ENCODE measurements at regions not wholly inside any gene's neighbourhood (a gene's known extent, or its start where the extent isn't known, plus 50 kb on each side); places are given as distances from the start of the nearest gene placed in this dataset.

GRCh38 chr2:177335917-177336450 is 56.6 kb upstream of the AGPS start:
- SMC1A ChIA-PET (ENCODE audit: uncharacterized antibody, unreplicated experiment): interaction anchor here (0.9 to 7.8 kb wide), 19 partner anchors 8 to 414 kb away, joined by 3 to 208 read pairs (median 5); partner anchors contain the start of gene AGPS
- Histone ChIP-seq H3K27ac (ENCODE audit: control insufficient read depth, insufficient read depth) (no peak overlapping the region), H3K9me3 (replicated peaks; ENCODE audit: control insufficient read depth, insufficient read depth, low read length) (no peaks in the 10 kb centered on the region), H3K27me3 (replicated peaks in 1 of 2; ENCODE audit: control insufficient read depth in 2 of 2, insufficient read depth in 2 of 2, low read length in 1 of 2) (no peaks in the 10 kb centered on the region), H3K4me1 (ENCODE audit: control insufficient read depth, insufficient read depth, low read length) (no peaks in the 10 kb centered on the region), H3K36me3 (ENCODE audit: control insufficient read depth in 2 of 2, insufficient read depth in 2 of 2, low read length in 1 of 2) (no peaks in the 10 kb centered on the region), H3K9ac (ENCODE audit: control insufficient read depth, insufficient read depth, low read length) (no peak overlapping the region), H3K79me2 (ENCODE audit: control insufficient read depth, insufficient read depth, low read length) (no peaks in the 10 kb centered on the region), H2AFZ (ENCODE audit: control insufficient read depth, low read depth, low read length) (no peak overlapping the region), H3K4me2 (ENCODE audit: control insufficient read depth, insufficient read depth) (no peak overlapping the region), H4K20me1 (ENCODE audit: control insufficient read depth, insufficient read depth) (no peaks in the 10 kb centered on the region), H3K4me3 (no peak overlapping the region)
- POLR2A ChIA-PET: no interaction called here
- BruUV-seq (replicated peaks): no TSS peak
- CTCF ChIA-PET: interaction anchor here (0.6 to 7.8 kb wide), 45 partner anchors 10 to 453 kb away, joined by 3 to 273 read pairs (median 4); no protein-coding TSS in a partner anchor
- DNase-seq (ENCODE audit: low read depth, low spot score) (no peak), ATAC-seq (no peak), FAIRE-seq (no peak)
- in situ Hi-C loops (cut with MboI) (loop anchor here (5.0 to 25.0 kb wide), 2 partner anchors 391 to 1199 kb away; partner anchors contain the start of gene HOXD8), intact Hi-C loops (cut with micrococcal nuclease; ENCODE audit: unreplicated experiment) (loop anchor here (1.0 to 5.0 kb wide), 5 partner anchors 80 to 427 kb away; no protein-coding TSS in a partner anchor)
- RAD21 ChIA-PET (ENCODE audit: unreplicated experiment): interaction anchor here (0.8 to 7.6 kb wide), 14 partner anchors 12 to 389 kb away, joined by 3 to 100 read pairs (median 3); partner anchors contain the start of gene AGPS
- WGBS (ENCODE audit: insufficient coverage, insufficient replicate concordance, low lambda C conversion rate, missing lambda C conversion rate): 100% methylated on average over 1 of the region's 1 CpG
- TF ChIP-seq ATF3 (IDR thresholded peaks at IDR 0.05; ENCODE audit: borderline replicate concordance, extremely low read depth, low read depth, low read length): no peak
- no peak for TF ChIP-seq SMAD5 (IDR thresholded peaks at IDR 0.05; ENCODE audit: low read depth)
- no peak for TF ChIP-seq KDM1A (IDR thresholded peaks at IDR 0.05; ENCODE audit: borderline replicate concordance)
- no peak for TF ChIP-seq NBN (IDR thresholded peaks at IDR 0.05)
- no peak for TF ChIP-seq EGR1 (IDR thresholded peaks at IDR 0.05; ENCODE audit: borderline replicate concordance in 1 of 2, low read depth in 2 of 2, low read length in 2 of 2)
- TF ChIP-seq MEF2A (IDR thresholded peaks at IDR 0.05; ENCODE audit: insufficient read depth, low read depth, low read length): no peak
- no peak for TF ChIP-seq IRF4 (IDR thresholded peaks at IDR 0.05; ENCODE audit: low read depth, low read length)
- TF ChIP-seq NR2C1 (IDR thresholded peaks at IDR 0.05): no peak
- TF ChIP-seq, protein P1, sequence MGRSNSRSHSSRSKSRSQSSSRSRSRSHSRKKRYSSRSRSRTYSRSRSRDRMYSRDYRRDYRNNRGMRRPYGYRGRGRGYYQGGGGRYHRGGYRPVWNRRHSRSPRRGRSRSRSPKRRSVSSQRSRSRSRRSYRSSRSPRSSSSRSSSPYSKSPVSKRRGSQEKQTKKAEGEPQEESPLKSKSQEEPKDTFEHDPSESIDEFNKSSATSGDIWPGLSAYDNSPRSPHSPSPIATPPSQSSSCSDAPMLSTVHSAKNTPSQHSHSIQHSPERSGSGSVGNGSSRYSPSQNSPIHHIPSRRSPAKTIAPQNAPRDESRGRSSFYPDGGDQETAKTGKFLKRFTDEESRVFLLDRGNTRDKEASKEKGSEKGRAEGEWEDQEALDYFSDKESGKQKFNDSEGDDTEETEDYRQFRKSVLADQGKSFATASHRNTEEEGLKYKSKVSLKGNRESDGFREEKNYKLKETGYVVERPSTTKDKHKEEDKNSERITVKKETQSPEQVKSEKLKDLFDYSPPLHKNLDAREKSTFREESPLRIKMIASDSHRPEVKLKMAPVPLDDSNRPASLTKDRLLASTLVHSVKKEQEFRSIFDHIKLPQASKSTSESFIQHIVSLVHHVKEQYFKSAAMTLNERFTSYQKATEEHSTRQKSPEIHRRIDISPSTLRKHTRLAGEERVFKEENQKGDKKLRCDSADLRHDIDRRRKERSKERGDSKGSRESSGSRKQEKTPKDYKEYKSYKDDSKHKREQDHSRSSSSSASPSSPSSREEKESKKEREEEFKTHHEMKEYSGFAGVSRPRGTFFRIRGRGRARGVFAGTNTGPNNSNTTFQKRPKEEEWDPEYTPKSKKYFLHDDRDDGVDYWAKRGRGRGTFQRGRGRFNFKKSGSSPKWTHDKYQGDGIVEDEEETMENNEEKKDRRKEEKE (IDR thresholded peaks at IDR 0.05): no peak
- TF ChIP-seq SPI1 (IDR thresholded peaks at IDR 0.05; ENCODE audit: borderline replicate concordance, insufficient read depth, low read depth, low read length): no peak
- TF ChIP-seq NR2C2 (IDR thresholded peaks at IDR 0.05; ENCODE audit: borderline replicate concordance, control insufficient read depth, insufficient read length, low read depth): no peak
- no peak for TF ChIP-seq SP1 (IDR thresholded peaks at IDR 0.05; ENCODE audit: low read depth, low read length)
